ENCODE measurements at regions not wholly inside any gene's neighbourhood (a gene's known extent, or its start where the extent isn't known, plus 50 kb on each side); places are given as distances from the start of the nearest gene placed in this dataset.

DNA sequence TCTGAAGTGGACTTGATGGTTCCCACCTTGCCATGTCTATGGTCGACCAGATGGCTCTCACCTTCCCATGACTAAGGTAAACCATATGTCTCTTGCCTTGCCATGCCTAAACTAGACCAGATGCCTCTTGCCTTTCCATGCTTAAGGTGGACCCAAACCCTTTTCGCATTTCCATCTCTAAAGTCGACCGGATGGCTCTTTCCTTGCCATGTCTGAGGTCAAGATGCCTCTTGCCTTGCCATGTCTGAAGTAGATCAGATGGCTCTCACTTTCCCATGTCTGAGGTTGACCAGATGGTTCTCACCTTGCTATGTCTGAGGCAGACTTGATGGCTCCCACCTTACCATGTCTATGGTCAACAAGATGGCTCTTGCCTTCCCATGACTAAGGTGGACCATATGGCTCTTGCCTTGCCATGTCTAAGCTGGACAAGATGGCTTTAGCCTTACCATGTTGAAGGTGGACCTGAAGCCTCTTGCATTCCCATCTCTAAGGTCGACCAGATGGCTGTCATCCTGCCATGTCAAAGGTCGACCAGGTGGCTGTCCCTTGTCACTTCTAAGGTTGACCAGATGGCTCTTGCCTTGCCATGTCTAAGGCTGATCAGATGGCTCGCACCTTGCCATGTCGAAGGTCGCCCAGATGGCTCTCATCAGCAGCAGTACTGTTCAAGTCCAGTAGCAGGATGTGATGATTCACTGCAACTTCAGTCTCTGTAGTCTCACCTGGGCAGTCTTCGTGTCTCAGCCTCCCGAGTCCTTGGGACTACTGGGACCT lies 1439.4 kb downstream of the UQCRFS1 start:
- no peak overlapping the region for H3K27ac ChIP-seq (replicated peaks)
- H3K27me3 ChIP-seq (ENCODE audit: insufficient read depth, poor library complexity, severe bottlenecking) = no peaks in the 10 kb centered on the region
- H3K4me3 ChIP-seq (replicated peaks; ENCODE audit: insufficient read depth, low read length) = no peak overlapping the region
- no peak for DNase-seq (ENCODE audit: low read depth in 1 of 2, low spot score in 1 of 2)
- TF ChIP-seq POLR2AphosphoS5 (IDR thresholded peaks at IDR 0.05; ENCODE audit: low read depth) (no peak), SPI1 (IDR thresholded peaks at IDR 0.05; ENCODE audit: borderline replicate concordance, low read depth) (no peak), GABPA (IDR thresholded peaks at IDR 0.05; ENCODE audit: low read depth) (no peak)
- TF ChIP-seq, protein P1, sequence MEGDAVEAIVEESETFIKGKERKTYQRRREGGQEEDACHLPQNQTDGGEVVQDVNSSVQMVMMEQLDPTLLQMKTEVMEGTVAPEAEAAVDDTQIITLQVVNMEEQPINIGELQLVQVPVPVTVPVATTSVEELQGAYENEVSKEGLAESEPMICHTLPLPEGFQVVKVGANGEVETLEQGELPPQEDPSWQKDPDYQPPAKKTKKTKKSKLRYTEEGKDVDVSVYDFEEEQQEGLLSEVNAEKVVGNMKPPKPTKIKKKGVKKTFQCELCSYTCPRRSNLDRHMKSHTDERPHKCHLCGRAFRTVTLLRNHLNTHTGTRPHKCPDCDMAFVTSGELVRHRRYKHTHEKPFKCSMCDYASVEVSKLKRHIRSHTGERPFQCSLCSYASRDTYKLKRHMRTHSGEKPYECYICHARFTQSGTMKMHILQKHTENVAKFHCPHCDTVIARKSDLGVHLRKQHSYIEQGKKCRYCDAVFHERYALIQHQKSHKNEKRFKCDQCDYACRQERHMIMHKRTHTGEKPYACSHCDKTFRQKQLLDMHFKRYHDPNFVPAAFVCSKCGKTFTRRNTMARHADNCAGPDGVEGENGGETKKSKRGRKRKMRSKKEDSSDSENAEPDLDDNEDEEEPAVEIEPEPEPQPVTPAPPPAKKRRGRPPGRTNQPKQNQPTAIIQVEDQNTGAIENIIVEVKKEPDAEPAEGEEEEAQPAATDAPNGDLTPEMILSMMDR (IDR thresholded peaks at IDR 0.05; ENCODE audit: insufficient read depth, low read length) = no peak
- TF ChIP-seq, protein P2, sequence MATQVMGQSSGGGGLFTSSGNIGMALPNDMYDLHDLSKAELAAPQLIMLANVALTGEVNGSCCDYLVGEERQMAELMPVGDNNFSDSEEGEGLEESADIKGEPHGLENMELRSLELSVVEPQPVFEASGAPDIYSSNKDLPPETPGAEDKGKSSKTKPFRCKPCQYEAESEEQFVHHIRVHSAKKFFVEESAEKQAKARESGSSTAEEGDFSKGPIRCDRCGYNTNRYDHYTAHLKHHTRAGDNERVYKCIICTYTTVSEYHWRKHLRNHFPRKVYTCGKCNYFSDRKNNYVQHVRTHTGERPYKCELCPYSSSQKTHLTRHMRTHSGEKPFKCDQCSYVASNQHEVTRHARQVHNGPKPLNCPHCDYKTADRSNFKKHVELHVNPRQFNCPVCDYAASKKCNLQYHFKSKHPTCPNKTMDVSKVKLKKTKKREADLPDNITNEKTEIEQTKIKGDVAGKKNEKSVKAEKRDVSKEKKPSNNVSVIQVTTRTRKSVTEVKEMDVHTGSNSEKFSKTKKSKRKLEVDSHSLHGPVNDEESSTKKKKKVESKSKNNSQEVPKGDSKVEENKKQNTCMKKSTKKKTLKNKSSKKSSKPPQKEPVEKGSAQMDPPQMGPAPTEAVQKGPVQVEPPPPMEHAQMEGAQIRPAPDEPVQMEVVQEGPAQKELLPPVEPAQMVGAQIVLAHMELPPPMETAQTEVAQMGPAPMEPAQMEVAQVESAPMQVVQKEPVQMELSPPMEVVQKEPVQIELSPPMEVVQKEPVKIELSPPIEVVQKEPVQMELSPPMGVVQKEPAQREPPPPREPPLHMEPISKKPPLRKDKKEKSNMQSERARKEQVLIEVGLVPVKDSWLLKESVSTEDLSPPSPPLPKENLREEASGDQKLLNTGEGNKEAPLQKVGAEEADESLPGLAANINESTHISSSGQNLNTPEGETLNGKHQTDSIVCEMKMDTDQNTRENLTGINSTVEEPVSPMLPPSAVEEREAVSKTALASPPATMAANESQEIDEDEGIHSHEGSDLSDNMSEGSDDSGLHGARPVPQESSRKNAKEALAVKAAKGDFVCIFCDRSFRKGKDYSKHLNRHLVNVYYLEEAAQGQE (IDR thresholded peaks at IDR 0.05; ENCODE audit: insufficient replicate concordance, low read depth) = no peak

DNA sequence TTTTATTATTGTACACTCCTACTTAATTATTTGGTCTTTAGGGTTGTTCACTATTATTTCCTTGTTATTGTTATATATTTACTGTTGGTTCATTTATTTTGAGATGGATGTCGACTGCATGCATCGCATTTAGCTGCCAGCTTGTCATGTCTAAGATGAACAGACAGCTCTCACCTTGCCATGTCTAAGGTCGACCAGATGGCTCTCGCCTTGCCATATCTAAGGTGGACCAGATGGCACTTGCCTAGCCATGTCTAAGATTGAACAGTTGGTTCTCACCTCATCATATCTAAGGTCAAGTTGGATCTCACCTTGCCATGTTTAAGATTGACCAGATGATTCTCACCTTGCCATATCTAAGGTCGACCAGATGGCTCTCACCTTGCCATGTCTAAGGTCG lies 1440.9 kb downstream of the UQCRFS1 start:
- H3K27ac ChIP-seq (replicated peaks) = no peak overlapping the region
- H3K27me3 ChIP-seq (ENCODE audit: insufficient read depth, poor library complexity, severe bottlenecking) = no peaks in the 10 kb centered on the region
- no peak overlapping the region for H3K4me3 ChIP-seq (replicated peaks; ENCODE audit: insufficient read depth, low read length)
- DNase-seq (ENCODE audit: low read depth in 1 of 2, low spot score in 1 of 2) = no peak
- TF ChIP-seq SPI1 (IDR thresholded peaks at IDR 0.05; ENCODE audit: borderline replicate concordance, low read depth) (no peak), GABPA (IDR thresholded peaks at IDR 0.05; ENCODE audit: low read depth) (no peak), POLR2AphosphoS5 (IDR thresholded peaks at IDR 0.05; ENCODE audit: low read depth) (no peak)
- TF ChIP-seq, protein P1 (IDR thresholded peaks at IDR 0.05; ENCODE audit: insufficient read depth, low read length) = no peak
- TF ChIP-seq, protein P2 (IDR thresholded peaks at IDR 0.05; ENCODE audit: insufficient replicate concordance, low read depth) = no peak

DNA sequence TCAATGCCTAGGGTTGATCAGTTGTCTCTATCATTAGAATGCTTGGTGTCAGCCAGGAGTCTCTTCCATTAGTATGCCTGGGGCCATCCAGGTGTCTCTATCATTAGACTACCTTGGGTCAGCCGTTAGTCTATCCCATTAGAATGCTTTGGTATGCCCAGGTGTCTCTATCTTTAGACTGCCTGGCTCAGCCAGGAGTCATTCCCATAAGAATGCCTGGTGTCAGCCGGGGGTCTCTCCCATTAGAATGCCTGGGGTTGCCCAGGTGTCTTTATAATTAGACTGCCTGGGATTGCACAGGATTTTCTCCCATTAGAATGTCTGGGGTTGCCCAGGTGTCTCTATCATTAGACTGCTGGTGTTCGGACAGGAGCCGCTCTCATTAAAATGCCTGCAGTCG lies 1442.9 kb downstream of the UQCRFS1 start:
- Histone ChIP-seq H3K27me3 (ENCODE audit: insufficient read depth, poor library complexity, severe bottlenecking) (no peaks in the 10 kb centered on the region), H3K4me3 (replicated peaks; ENCODE audit: insufficient read depth, low read length) (no peak overlapping the region), H3K27ac (replicated peaks) (no peak overlapping the region)
- no peak for TF ChIP-seq POLR2AphosphoS5 (IDR thresholded peaks at IDR 0.05; ENCODE audit: low read depth)
- TF ChIP-seq, protein P2 (IDR thresholded peaks at IDR 0.05; ENCODE audit: insufficient replicate concordance, low read depth) = no peak
- TF ChIP-seq SPI1 (IDR thresholded peaks at IDR 0.05; ENCODE audit: borderline replicate concordance, low read depth) = no peak
- no peak for TF ChIP-seq GABPA (IDR thresholded peaks at IDR 0.05; ENCODE audit: low read depth)
- TF ChIP-seq, protein P1 (IDR thresholded peaks at IDR 0.05; ENCODE audit: insufficient read depth, low read length) = no peak
- no peak for DNase-seq (ENCODE audit: low read depth in 1 of 2, low spot score in 1 of 2)
